ENCODE measurements at regions not wholly inside any gene's neighbourhood (a gene's known extent, or its start where the extent isn't known, plus 50 kb on each side); places are given as distances from the start of the nearest gene placed in this dataset.
"Not testable (repeated sequence)": the region's sequence is repeated elsewhere in the genome, so short reads cannot be mapped to it uniquely, and the experiment has no call there.

DNA sequence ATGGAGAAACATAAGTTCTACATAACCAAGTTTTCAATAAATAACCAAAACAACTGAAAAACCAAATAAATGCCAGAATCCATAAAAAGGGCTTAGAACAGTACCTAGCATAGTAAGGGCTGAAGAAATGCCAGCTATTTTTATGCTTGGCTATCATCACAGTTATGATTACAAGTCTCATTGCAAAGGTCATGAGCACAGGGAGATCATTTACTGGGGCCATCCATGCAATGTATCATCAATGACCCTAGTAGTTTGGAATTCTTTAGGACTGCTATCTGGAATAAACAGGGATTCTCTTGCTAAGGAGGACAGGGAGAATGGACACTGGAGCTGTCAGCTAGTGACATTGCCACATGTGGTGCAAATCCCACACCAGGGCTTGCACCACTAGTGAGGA lies 92.5 kb upstream of the NAP1L1 start:
- DNase-seq = no peak

DNA sequence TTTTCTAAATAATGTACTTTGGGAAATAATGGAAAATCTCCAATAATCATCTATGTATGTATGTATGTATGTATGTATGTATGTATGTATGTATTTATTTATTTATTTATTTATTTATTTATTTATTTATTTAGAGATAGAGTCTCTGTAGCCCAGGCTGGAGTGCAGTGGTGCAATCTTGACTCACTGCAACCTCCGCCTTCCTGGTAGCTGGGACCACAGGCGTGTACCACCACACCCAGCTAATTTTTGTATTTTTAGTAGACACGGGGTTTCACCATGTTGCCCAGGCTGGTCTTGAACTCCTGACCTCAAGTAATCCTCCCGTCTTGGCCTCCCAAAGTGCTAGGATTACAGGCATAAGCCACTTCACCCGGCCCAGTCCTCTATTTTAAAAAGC lies 91.5 kb upstream of the NAP1L1 start:
- DNase-seq = not testable (repeated sequence)

DNA sequence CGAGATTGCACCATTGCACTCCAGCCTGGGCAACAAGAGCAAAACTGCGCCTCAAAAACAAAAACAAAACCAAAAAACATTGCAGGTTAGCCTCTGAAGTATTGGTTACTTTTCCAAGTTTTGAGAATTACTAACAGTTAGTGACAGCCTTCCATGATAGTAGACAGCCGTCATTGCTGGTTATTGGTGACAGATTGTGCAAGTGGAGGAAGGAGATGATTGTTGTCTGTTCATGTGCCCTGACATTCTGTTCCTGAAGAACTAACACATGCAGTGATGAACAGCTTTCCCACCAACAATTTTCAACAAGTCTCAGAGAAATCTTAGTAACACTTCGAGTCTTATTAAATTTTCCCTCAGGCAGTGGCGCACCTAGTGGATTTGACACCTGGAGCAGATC lies 89.3 kb upstream of the NAP1L1 start:
- DNase-seq = no peak

DNA sequence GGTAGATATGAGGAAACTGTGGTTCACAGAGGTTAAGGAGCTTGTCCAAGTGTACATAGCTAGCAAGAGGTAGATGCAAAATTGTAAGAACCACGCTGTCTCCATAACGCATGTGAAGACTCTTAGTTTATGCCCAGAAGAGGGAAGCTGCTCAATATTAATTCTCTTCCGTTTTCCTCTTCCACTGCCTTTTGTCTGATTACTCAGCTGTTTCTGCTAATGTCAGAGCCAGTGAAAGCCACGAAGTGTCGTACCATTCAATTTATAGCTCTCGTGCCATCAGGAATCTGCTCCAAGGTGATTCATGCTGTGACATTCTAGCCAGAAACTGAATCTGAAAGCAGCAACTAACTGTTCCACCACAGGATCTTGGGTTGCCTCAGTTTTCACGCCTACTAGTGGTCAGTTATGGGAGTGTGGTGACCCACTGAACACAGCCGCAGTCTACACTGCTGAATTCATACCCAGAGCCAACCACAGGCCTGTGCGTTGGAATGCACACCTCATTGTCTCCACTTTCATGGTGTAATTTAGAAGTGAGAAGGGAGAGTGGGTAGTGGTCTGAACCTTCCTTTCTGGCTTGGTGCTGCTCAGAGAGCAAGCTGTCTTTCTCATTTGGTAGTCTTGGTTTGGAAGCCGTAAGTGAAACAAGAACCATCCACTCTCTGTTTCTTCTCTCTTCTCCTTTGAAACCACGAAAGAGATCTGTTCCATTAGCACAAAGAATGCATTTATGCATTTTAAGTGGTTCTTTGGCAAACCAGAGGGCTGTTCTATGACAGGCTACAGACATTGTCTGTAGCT lies 74.2 kb upstream of the NAP1L1 start:
- no peak for DNase-seq

DNA sequence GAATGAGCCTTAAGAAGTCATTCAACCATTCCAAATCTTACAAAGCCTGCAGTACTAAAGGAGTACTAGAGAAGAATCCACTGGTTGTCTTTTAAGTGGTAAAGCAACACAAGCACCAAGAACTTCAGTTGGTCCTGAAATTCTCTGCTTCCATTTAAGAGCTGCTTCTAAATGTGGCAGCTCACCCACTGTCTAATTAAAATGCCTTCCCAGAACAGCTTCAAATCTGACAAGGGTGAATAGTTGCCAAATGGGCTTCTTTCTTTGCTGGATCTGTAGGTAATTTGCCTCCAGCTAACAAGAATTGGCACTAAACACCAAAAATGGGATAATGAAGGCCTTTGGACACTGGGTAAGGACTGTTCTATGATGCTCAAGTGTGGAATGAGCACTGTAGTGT lies 72.2 kb upstream of the NAP1L1 start:
- DNase-seq = no peak

DNA sequence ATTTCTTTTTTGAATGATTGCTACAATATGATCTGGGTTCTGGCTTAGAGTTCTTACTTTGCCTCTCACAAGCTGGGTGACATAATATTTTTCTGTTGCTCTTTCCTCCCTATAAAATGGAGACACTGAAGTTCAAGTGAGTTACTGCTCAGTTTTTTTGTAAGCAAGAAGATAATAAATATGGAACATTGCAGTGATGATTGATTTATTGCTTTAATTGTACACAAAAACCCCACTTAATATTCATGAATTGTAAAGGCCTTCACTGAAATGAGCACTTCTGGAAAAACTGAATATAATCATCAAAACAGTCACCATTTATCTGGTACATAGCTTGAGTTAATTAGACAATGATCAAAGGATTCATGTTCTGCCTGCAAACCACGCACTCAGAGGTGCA lies 71.8 kb upstream of the NAP1L1 start:
- no peak for DNase-seq

DNA sequence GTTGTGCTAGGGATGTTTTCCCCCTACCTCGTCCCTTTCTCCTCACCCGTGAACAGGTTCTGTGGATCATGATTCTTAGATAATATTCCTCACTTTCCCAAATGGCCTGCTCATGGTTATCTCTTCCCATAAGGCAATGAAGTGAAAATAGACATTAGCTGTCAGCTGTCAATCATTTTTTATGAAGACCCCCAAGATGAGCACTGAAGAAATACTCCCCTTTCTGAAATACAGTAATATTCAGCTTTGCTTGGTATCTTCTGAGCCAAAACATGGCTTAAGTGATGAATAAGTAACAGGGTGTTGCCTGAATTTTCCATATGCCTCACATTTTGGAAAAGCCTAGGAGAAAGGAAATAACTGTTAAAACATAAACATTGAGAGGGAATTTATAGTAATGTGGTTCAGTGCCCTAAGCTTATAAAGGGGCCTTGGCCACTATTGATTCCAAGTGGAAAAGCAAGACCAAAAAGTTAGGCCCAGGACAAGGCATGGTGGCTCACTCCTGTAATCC lies 70.7 kb upstream of the NAP1L1 start:
- no peak for DNase-seq

DNA sequence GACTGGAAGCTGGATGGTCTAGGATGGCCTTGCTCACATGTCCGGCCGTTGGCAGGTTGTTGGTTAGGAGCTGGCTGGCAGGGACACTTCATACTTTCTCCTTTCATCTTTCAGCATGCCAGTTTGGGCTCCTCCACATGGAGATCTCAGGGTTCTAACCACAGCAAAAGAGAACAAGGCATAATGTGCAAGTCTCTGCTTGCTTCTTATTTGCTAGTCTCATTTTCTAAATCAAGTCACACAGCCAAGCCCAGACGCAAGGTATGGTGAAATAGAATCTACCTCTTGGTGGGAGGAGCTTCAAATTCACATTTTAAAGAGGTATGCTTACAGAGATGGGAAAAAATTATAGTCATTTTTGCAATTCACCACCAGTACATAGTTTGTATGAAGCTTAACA lies 69.1 kb upstream of the NAP1L1 start:
- DNase-seq = no peak

DNA sequence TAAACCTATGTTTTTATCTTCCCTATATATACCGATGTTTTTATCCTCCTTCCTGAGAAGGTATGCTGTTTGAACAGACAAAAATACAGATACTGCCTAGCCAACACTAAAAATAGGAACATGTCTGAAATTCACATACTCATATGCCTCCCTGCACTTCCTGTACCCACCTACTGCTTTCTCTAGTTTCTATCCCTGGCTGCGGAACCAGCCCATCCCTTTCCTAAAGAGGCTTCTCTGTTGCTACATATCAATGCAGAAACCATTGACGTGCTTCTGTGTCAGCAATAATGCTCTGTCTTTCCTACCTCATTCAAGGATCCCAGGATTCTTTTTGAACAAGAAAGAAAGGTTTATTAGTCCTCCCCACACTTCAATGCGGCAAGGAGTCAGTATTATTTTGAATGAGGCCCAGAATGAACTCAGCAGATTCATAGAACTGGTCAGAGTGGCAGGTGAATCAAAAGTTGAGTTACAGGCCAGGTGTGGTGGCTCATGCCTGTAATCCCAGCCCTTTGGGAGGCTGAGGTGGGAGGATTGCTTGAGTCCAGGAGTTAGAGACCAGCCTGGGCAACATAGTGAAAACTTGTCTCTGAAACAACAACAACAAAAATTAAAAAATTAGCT lies 67.8 kb upstream of the NAP1L1 start:
- no peak for DNase-seq

DNA sequence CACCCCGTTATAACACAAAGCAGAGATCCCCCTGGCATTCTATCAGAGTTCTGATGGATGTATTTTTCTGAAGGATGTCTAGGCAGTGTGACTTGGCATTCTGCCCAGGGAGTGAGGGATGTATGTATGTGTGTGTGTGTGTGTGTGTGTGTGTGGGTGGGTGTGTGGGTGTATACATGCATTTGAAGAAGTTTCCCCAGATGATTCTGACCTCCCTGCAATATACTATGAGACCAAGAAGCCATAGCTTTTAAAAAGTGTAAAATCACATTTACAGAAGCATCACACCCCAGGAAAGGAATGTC lies 59.7 kb upstream of the NAP1L1 start:
- peak; percentile 15 for DNase-seq

DNA sequence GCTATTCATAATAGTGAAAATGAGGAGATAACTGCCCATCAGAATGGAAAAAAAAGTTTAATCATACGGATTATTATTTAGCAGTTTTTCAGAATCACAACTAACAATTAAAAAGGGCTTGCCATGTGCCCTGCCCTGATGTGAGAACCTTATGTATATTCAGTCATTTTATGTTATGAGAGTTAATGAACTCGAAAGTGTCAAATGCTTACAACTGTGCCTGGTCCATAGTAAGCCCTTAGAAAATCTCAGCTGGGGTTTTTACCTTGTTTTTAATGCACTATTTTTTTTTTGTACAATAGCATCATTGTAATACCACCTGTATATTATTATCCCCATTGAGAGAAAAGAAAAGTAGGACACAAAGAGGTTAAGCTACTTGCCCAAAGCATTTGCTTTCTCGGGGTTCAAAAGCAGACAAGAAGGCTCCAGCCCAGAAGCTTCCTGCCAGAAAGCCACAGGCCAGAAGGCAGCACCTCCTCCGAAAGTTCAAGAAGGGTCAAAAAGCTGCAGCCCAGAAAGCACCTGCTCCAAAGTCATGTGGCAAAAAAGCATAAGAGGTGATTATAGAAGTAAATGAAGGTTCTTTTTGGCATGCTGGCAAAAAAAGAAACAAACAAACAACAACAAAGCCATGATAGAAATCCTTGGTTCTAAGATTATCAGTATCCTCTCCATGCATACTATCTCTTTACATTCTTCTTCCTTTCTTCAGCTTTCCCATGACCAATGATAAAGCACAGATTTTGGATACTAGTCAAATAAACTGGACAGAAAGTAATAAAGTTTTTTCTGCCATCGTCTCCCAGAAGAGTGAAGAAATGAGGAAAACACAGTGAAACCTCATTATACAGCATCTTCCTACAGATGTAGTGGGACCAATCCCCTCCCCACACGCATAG lies 59.1 kb upstream of the NAP1L1 start:
- no peak for DNase-seq

DNA sequence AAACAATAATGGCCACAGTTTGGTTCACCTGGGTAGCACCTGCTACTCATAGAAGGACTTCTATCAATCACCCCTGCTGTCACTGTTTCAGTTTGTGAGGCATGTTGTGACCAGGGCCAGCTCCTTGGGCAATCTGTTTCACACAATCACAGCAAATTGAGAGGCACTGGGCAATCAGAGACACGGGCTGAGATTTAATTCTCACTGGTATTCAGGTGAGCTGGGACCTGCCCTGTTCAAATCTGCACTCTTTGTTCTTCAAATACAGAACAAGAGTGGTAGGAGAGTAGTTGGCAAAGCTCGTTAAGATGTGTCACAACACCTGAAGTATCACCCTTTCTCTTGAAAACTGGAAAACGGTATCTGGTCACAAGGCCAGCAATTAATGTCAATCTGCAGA lies 57.8 kb upstream of the NAP1L1 start:
- no peak for DNase-seq

DNA sequence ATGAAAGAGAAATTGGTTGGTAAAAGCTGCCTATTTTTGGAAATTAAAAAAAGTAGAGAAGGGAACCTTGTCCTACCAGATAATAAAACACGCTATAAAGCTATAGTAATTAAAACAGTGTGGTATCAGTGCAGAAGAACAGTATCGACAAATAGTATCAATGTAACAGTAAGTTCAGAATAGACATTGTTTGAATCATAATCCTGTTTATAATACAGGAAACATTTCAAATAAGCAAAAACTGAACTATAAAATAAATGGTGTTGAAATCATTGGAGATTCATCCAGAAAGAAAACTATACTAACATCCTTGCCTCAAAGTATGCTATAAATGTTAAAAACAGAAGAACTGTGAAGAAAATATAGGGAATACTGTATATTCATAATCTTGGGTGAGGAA lies 54.2 kb upstream of the NAP1L1 start:
- DNase-seq = no peak

DNA sequence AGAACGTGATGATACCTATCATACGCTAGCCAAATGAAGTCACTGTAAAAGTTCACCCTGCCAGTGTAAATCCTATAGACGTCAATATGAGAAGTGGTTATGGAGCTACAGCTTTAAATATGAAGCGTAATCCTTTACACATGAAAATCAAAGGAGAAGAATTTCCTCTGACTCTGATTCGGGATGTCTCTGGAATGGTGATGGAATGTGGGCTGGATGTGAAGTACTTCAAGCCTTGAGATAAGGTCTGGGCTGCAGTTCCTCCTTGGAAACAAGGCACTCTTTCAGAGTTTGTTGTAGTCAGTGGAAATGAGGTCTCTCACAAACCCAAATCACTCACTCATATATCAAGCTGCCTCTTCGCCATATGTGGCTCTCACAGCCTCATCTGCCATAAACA lies 53.1 kb upstream of the NAP1L1 start:
- DNase-seq = no peak

DNA sequence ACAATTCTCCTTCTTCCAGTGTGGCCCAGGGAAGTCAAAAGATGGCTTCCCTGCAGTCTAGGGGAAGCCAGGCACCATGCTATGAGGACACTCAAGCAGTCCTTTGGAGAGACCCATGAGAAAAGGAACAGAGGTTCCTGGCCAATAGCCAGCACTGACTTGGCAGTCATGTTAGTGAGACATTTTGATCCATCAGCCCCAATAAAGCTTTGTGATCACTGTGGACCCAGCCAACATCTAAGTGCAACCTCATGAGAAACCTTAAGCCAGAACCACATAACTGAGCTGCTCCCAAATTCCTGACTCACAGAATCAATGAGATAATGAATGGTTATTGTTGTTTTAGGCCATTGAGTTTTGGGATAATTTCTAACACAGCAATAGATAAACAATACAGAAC lies 51.0 kb upstream of the NAP1L1 start:
- no peak for DNase-seq

Measured in effector CD8-positive, alpha-beta T cell (primary cell).